AG09319 (cell line): ENCODE measurements at regions not wholly inside any gene's neighbourhood (a gene's known extent, or its start where the extent isn't known, plus 50 kb on each side); places are given as distances from the start of the nearest gene placed in this dataset.

ENCODE experiments used
- DNase-seq: peaks from one replicate; pipeline ENCODE4 v3.0.0-alpha.2; 2010; ENCODE audit warnings: low read depth; ENCODE audit errors: extremely low read depth
- TF ChIP-seq, protein P1 (sequence below): IDR thresholded peaks from 2 replicates; pipeline ENCODE4 v1.5.1; 2011; ENCODE audit warnings: low read depth, mild to moderate bottlenecking, inconsistent platforms, low read length, moderate library complexity

DNA sequence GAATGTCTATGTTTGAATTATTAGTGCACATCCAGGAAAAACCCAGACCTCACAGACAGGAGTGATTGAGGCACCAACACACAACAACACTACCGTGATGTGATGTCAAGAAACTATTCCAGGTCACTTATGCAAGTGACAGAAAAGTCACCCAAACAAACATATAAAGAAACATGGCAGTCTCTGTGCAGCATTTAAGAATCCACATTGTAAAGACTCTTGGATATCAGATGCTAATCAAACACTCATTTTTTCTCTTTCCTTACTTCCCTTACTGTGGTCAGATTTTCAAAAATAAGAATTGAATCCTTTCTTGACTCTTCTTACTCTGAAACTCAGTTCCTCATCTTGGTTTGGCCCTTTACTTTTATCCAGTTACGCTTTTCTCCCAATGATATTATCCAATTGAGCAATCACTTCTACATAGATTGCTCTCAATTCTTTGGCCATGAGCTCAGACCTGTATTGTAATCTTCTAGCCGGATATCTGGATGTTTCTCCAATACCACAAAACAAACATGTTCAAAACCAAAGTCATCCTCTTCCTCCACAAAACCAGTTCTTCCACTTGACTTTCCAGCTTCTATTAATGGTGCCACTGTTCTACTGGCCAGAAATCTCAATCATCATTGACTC lies 115.4 kb downstream of the DUSP6 start:
- TF ChIP-seq, protein P1, sequence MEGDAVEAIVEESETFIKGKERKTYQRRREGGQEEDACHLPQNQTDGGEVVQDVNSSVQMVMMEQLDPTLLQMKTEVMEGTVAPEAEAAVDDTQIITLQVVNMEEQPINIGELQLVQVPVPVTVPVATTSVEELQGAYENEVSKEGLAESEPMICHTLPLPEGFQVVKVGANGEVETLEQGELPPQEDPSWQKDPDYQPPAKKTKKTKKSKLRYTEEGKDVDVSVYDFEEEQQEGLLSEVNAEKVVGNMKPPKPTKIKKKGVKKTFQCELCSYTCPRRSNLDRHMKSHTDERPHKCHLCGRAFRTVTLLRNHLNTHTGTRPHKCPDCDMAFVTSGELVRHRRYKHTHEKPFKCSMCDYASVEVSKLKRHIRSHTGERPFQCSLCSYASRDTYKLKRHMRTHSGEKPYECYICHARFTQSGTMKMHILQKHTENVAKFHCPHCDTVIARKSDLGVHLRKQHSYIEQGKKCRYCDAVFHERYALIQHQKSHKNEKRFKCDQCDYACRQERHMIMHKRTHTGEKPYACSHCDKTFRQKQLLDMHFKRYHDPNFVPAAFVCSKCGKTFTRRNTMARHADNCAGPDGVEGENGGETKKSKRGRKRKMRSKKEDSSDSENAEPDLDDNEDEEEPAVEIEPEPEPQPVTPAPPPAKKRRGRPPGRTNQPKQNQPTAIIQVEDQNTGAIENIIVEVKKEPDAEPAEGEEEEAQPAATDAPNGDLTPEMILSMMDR, result no peak
- no peak for DNase-seq

DNA sequence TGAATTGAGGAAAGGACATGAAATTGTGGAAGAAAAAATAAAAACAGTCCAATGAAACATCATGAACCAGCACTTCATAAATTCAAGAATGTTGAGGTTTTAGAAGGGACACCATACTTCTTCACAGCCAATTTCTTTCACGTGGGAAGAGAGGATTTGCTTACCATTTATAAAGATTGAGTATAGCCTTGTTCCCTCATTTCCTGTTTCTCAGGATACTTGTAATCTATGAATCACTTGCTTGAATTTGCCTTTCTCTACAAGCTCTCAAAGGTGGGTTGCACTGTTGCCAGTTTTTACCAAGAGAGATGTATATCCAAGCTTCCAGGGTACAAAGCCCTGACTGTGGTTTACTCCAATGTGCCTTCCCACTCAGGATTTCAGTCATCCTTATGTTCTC lies 116.1 kb downstream of the DUSP6 start:
- DNase-seq, result no peak
- TF ChIP-seq, protein P1, result no peak

DNA sequence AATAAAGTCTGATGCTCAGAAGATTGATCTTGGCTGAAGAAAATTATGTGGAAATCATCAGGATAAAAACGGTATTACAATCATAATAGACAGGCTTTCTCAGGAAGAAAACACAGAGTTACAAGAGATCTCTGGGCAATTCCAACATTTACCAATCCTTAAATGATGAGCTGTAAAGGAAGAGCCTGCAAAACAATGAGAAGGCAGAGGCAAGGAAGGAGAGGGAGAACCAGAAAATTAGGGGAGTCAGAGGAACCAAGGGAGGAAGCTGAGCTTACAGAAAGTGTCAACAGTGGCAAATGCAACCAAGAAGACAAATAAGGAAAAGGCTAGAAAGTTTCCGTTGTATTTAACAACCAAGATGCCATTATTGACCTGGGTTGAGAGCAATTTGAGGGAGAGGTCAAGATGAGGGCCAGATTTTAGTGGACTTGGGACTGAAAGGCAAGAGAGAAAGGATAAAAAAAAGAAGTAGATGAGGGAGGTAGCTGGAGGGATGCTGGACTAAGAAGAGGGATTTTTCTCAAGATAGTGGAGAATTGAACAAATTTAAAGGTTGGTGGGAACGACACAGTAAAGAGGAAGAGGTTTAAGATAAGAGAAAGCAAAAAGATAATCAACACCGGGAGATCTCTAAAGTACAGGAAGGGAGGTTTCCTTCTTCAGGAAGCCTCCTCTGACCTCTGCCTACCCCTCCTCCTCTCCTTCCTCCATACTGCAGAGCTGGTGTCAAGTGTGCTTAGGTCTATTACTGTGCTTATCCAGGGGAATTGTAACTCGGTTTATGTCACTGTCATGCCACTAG lies 116.9 kb downstream of the DUSP6 start:
- no peak for DNase-seq
- TF ChIP-seq, protein P1, result no peak

DNA sequence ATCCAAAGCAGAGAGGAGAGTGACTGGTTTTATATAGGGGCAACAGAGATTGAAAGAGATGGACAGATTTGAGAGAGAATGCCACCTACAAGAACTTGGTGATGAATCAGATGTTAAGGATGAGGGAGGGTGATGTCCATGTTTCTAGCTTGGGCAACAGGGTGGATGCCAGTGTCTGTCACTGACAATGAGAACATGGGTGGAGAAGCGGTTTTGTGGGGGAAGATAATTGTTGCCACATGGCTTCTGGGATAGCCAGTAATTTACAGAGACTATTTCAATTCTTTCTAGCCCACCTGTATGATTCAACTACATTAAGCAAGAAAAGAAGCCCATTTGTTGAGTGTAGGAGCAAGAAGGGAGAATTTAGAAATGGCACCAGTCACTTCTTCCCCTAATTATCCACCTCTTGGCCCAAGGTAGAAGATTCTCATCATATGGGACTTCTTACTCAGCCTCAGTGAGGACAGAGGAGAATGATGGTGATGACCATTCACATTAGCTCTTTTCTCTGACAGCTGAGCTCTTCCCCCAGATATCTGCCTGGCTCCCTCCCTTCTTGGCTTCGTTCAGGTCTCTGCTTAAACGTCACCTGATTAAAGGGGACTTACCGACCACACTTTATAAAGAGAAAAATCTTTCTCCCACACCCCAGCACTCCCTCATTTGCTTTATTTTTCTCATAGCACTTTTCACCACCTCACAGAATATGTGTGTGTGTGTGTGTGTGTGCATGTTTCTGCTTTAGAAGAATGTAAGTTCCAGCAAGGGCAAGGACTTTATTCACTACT lies 117.8 kb downstream of the DUSP6 start:
- no peak for DNase-seq
- TF ChIP-seq, protein P1, result no peak

DNA sequence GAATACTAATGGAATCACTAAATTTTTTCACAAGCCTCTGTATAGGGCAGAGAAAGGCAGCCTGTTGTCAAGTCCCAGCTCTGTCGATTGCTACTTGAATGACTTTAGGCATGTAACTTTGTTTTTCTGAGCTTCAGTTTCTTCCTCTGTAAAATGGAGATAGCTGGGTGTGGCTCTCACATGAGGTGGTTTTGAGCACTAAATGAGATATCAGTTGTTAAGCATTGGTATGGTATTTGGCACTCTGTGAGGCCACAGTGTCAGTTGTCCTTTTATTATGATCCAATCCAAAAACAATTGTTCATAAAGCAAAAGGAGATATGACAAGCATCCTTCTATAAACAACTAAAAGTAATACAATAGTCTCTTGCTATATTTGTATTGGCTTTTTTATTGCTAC lies 120.6 kb downstream of the DUSP6 start:
- DNase-seq, result no peak
- TF ChIP-seq, protein P1, result no peak

DNA sequence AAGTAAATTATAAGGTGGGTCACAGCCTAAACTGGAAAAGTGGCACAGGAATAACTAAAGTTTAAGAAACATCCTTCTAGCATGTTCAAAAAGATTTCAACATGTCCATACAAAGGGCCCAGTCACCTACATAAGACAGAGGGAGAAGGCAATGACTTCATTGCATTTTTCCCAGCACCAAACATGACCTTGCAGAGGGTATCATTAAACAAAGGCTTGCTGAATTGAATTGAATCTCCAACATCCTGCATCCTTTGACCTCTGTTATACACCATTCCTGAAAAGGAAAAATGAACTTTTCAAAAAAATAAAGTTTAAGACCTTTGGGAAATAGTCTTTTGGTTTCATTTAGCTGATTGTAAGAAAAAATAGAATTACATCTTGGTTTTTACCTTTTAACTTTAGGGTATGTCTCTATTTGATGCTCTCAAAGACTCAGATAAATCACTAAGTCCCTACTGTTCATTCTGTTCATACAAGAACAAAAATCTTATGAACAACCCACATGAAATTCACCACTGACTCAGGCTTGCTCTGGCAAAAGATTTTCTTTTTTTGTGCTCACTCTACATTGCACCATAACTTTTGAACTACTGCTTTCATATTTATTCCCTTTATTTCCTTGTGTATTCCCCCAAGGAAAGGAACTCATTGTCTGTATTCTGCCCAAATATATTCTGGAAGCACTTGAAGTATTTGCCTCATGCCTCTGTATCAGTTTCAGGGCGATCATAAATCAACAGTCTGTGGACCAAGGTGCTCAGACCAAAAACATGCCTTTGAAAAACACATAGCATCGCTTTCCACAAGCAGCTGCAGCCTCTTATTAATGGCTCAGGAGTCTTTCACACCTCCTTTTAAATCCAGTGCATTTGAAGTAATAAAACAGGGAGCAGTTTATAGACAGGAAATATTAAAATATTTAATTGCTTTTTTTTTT lies 121.7 kb downstream of the DUSP6 start:
- no peak for DNase-seq
- TF ChIP-seq, protein P1, result no peak
